ENCODE measurements at regions not wholly inside any gene's neighbourhood (a gene's known extent, or its start where the extent isn't known, plus 50 kb on each side); places are given as distances from the start of the nearest gene placed in this dataset.
"Not testable (repeated sequence)": the region's sequence is repeated elsewhere in the genome, so short reads cannot be mapped to it uniquely, and the experiment has no call there.

DNA sequence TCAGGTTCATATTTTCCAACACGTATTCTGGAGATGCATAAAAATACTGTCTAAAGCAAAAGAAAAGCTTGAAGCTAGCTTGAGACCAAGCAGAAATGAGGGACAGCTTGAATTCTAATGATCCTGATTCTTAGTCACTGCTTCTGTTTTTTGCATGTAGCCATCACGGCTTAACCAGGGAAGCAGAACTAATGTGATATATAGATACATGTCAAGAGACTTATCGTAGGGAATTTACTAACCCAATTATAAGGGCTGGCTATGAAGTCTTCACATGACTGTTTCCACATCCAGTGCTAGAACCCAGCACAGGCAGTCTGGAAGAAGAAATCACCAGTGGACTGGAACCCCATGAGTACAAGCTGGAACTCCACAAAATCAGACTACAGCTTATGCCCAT is 85.2 kb upstream of the SLIT2 start:
- H3K9me3 ChIP-seq, result no peaks in the 10 kb centered on the region
- H3K27me3 ChIP-seq (ENCODE audit: low read depth), result no peaks in the 10 kb centered on the region; the same call in 1 of the 2 replicates
- H3K4me1 ChIP-seq, result no peaks in the 10 kb centered on the region
- no peak overlapping the region for H3K4me3 ChIP-seq
- no peaks in the 10 kb centered on the region for H3K36me3 ChIP-seq (replicated peaks)
- no peak for DNase-seq (ENCODE audit: low spot score in 2 of 2)
- in situ Hi-C loops (cut with MboI; ENCODE audit: low sequenced_read_pairs), result no loop called here

DNA sequence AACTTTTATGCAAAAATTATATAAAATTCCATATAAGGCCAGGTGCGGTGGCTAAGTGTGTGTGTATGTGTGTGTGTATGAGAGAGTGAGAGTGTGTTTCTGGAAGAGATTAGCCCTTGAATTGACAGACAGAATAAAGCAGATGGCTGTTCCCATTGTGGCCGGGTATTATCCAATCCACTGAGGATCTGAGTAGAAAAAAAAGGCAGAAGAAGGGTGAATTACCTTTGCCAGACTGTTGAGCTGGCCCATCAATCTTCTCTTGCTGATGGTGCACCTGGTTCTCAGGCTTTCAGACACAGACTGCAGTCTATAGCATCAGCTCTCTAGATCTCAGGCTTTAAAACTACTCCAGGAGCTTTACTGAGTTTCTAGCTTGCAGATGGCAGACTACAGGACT is 92.2 kb upstream of the SLIT2 start:
- Histone ChIP-seq H3K4me3 (no peak overlapping the region), H3K36me3 (replicated peaks) (no peaks in the 10 kb centered on the region), H3K9me3 (no peaks in the 10 kb centered on the region), H3K4me1 (no peaks in the 10 kb centered on the region), H3K27me3 (ENCODE audit: low read depth) (no peaks in the 10 kb centered on the region)
- in situ Hi-C loops (cut with MboI; ENCODE audit: low sequenced_read_pairs), result no loop called here
- no peak for DNase-seq (ENCODE audit: low spot score in 2 of 2)

DNA sequence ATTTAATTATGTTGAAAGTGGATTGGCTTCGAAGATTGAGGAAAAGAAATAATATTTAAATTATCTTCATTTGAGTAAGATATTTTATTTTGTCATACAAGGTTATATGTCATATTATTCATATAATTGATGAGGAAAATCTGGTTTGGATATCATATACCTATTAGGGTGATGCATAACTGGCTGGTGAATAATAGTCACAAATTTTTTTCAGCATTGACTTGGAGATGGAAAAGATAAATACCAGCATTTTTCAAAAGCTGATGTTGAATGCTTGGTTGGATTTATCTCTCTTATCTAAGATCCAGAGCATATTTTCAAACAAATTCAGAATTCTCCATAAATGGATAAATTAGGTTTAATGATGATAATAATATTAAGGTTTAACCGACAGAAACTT is 93.5 kb upstream of the SLIT2 start:
- Histone ChIP-seq H3K9me3 (no peaks in the 10 kb centered on the region), H3K36me3 (replicated peaks) (no peaks in the 10 kb centered on the region), H3K4me1 (no peaks in the 10 kb centered on the region), H3K4me3 (no peak overlapping the region), H3K27me3 (ENCODE audit: low read depth) (no peaks in the 10 kb centered on the region)
- in situ Hi-C loops (cut with MboI; ENCODE audit: low sequenced_read_pairs), result no loop called here
- no peak for DNase-seq (ENCODE audit: low spot score in 2 of 2)

DNA sequence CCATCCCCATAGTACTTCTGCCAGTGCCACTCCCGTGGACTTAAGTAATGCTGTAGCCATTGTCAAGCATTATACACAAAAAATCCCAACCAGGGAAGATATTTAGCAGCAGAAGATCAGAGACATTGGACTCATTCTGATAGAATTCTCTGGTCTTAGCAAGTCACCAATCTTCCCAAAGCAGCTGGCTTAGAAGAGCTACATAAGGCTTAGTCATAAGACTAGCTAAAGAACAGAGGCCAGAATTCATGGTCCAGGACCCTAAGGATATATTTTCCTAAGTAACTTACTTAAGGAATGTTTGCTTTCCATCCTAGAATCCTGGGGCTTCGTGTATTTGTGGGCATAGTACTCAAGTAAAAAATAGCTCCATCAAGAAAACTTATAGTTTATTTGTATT is 100.3 kb upstream of the SLIT2 start:
- no peaks in the 10 kb centered on the region for H3K9me3 ChIP-seq
- no peaks in the 10 kb centered on the region for H3K36me3 ChIP-seq (replicated peaks)
- DNase-seq (ENCODE audit: low spot score in 2 of 2), result no peak
- H3K27me3 ChIP-seq (ENCODE audit: low read depth), result no peaks in the 10 kb centered on the region
- no peaks in the 10 kb centered on the region for H3K4me1 ChIP-seq
- no peak overlapping the region for H3K4me3 ChIP-seq
- in situ Hi-C loops (cut with MboI; ENCODE audit: low sequenced_read_pairs), result no loop called here

DNA sequence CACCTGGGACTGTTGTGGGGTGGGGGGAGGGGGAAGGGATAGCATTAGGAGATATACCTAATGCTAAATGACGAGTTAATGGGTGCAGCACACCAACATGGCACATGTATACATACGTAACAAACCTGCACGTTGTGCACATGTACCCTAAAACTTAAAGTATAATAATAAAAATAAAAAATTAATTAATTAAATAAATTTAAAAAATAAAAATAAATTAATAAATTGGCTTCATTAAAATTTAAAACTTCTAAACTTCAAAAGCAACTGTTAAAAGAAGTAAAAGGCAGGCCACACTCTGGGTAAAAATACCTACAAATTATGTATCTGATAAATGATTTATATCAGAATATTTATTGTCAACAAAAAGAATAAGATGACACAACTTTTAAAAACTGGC is 102.6 kb upstream of the SLIT2 start:
- in situ Hi-C loops (cut with MboI; ENCODE audit: low sequenced_read_pairs); H3K27me3 ChIP-seq (ENCODE audit: low read depth); H3K4me1 ChIP-seq; H3K9me3 ChIP-seq; H3K4me3 ChIP-seq; H3K36me3 ChIP-seq (replicated peaks); DNase-seq (ENCODE audit: low spot score in 2 of 2): not testable (repeated sequence)

DNA sequence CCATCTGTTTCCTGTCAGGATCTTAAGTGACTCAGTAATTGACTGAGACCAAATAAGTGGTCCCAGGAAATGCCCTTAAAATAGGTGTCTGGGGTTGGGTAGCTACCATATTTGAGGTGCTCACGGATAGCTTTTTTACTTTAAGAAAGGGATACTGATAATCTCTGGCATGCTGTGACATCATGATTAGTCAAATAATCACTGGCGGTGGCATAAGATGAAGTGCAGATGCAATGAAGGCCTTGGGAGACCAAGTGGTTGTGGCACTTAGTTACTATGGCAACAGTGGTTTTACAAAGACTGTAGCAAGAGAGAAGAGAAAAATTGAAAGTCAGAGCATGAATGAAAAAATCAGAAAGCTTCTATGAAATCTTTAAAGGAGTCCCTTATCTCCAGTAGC is 114.5 kb upstream of the SLIT2 start:
- Histone ChIP-seq H3K4me1 (no peaks in the 10 kb centered on the region), H3K27me3 (ENCODE audit: low read depth) (0 out of 2 replicates have a peak, but pooled peaks cover 3% of the 10 kb centered on the region), H3K4me3 (no peak overlapping the region), H3K36me3 (replicated peaks) (no peaks in the 10 kb centered on the region), H3K9me3 (no peaks in the 10 kb centered on the region)
- no peak for DNase-seq (ENCODE audit: low spot score in 2 of 2)
- in situ Hi-C loops (cut with MboI; ENCODE audit: low sequenced_read_pairs), result no loop called here

DNA sequence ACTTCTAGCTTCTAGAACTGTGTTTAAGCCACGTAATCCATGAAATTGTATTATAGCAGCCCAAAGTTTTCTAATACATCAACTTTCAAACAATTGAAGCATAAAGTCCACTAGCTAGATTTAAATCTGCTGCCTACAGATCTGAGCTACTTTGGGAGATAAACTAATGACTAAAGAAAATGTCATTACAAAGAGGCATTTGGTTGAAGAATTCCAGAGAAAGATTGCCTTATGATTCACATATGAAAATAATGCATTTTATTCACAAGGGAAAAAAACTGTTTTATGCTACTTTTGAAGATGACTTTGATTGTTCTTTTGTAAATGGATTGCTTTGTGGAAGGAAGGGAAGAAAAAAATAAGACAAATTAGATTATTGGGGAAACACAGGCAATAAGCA is 124.1 kb upstream of the SLIT2 start:
- Histone ChIP-seq H3K27me3 (ENCODE audit: low read depth) (no peaks in the 10 kb centered on the region; the same call in 1 of the 2 replicates), H3K36me3 (replicated peaks) (no peaks in the 10 kb centered on the region), H3K9me3 (no peaks in the 10 kb centered on the region), H3K4me1 (no peaks in the 10 kb centered on the region), H3K4me3 (no peak overlapping the region)
- no peak for DNase-seq (ENCODE audit: low spot score in 2 of 2)
- in situ Hi-C loops (cut with MboI; ENCODE audit: low sequenced_read_pairs), result no loop called here

DNA sequence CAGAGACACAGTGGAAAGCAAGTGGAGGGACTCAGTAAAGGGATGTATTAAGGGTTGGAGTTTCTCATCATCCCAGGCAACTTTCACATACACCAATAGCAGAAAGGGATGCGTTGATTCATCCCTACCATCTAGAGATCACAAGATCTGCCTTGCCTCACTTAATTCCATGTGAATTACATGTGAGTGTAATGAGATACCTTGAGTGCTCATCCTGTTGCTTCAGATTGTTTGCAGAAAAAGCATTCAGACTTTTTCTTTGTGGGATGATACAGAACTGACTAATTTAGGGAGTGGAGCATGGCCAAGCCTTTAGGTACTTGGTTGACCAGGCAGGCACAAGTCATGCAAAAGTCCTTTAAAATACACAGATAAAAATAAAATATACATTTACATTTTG is 124.8 kb upstream of the SLIT2 start:
- Histone ChIP-seq H3K27me3 (ENCODE audit: low read depth) (no peaks in the 10 kb centered on the region; the same call in 1 of the 2 replicates), H3K4me1 (no peaks in the 10 kb centered on the region), H3K9me3 (no peaks in the 10 kb centered on the region), H3K4me3 (no peak overlapping the region), H3K36me3 (replicated peaks) (no peaks in the 10 kb centered on the region)
- DNase-seq (ENCODE audit: low spot score in 2 of 2), result no peak
- in situ Hi-C loops (cut with MboI; ENCODE audit: low sequenced_read_pairs), result no loop called here

DNA sequence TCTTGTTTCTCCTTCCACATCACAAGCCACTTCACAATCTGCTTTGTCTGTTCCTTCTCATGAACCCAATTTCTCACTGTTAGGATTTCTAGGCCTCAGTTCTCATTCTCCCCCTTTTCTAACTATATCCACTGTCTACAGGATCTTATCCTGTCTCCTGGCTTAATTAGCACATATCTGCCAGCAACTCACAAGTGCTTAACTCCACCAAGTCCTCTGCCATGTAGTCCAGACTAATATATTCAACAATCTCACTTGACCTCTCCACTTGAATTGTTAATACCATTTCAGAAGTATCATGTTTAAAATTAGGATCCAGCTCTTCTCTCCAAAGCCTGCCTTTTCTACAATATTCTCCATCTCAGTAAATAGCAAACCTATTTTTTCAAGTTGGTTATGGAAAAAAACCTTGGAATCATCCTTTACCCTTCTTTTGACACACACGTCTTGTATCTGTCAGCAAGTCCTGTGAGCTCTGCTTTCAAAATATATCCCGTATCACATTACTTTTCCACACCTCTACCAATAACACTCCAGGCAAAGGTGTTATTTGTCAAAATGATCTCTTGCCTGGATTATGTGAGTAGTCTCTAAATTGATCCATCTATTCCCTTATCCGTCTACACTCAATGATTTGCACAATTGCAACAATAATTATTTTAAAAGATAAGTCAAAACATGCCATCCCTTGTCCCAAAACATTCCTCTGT is 127.2 kb upstream of the SLIT2 start:
- Histone ChIP-seq H3K36me3 (replicated peaks) (no peaks in the 10 kb centered on the region), H3K27me3 (ENCODE audit: low read depth) (no peaks in the 10 kb centered on the region), H3K4me1 (no peaks in the 10 kb centered on the region), H3K9me3 (no peaks in the 10 kb centered on the region), H3K4me3 (no peak overlapping the region)
- DNase-seq (ENCODE audit: low spot score in 2 of 2), result no peak
- in situ Hi-C loops (cut with MboI; ENCODE audit: low sequenced_read_pairs), result no loop called here

DNA sequence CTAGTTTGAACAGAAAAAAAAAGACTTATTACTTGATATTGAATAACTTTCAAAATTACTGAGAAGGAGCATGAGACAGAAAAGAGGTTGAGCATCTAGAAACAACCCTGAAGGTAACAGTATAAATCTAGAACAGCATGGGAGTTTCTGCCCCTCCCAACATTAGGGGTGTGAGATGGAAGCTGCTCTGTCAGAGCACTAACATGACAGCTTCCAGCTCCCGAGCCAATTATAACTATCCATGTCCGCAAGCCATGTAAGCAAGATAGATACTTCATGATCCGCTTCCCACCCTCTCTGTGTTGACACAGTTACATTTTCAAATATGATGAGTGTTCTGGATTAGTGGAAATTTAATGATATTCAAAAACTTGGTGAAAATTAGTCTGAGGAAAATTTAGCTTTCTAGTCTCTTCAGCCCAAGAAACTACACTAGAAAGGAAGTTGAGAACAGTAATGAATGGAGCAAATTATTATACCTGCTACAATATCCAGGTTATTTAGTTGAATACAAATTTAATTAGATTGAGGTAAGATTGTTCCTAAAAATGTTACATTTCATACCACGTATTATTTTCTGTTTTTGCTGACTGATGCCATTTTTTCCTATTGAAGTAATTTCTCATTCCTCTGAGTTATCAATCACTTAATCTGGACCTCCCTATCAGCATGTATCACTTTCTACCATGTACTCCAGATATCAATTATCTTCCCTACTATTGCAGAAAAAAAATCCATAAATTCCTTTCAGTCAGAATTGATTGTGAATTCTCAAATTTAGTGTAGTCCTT is 129.3 kb upstream of the SLIT2 start:
- H3K4me3 ChIP-seq, result no peak overlapping the region
- DNase-seq (ENCODE audit: low spot score in 2 of 2), result no peak
- no peaks in the 10 kb centered on the region for H3K9me3 ChIP-seq
- 0 out of 2 replicates have a peak, but pooled peaks cover under 1% of the 10 kb centered on the region for H3K27me3 ChIP-seq (ENCODE audit: low read depth)
- H3K4me1 ChIP-seq, result no peaks in the 10 kb centered on the region
- H3K36me3 ChIP-seq (replicated peaks), result no peaks in the 10 kb centered on the region
- in situ Hi-C loops (cut with MboI; ENCODE audit: low sequenced_read_pairs), result no loop called here

DNA sequence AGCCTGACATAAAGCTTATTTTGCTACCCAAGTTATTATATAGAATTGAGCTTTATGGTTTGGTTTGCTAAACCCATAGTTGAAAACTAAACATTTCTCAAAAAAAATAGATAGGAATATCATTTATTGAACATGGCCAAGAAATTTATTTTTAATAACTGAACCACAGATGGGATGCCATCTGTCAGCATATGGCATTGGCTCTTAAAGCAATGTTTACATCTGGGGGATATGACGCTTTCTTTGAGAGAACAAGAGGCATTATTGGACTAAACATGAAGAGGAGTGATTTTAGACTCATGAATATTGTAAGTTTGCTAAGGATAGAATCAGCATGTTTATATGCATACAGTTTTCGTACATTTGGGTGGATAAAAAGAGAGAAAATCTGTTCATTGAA is 132.6 kb upstream of the SLIT2 start:
- no peaks in the 10 kb centered on the region for H3K9me3 ChIP-seq
- no peak overlapping the region for H3K4me3 ChIP-seq
- in situ Hi-C loops (cut with MboI; ENCODE audit: low sequenced_read_pairs), result no loop called here
- DNase-seq (ENCODE audit: low spot score in 2 of 2), result no peak
- H3K27me3 ChIP-seq (ENCODE audit: low read depth), result 0 out of 2 replicates have a peak, but pooled peaks cover 3% of the 10 kb centered on the region
- H3K36me3 ChIP-seq (replicated peaks), result no peaks in the 10 kb centered on the region
- no peaks in the 10 kb centered on the region for H3K4me1 ChIP-seq

DNA sequence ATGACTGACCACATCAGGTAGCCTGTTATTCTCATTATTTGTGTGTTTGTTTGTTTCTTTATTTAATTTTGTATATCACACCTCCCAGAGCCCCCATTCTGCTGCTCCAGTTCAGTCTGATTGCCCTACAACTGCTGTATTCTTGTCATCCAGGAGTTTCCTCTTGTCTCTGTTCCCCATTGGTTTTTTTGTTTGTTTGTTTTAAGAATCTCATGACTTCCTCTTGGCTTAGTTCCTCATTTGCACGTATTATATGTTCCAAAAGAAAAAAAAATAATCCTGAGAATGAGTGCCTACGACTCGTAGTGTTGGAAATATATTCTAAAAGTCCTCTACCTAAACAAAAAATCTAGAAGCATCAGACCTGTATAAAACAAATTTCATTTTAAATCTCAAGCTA is 142.3 kb upstream of the SLIT2 start:
- H3K4me1 ChIP-seq, result no peaks in the 10 kb centered on the region
- DNase-seq (ENCODE audit: low spot score in 2 of 2), result no peak
- H3K36me3 ChIP-seq (replicated peaks), result no peaks in the 10 kb centered on the region
- in situ Hi-C loops (cut with MboI; ENCODE audit: low sequenced_read_pairs), result no loop called here
- H3K27me3 ChIP-seq (ENCODE audit: low read depth), result no peaks in the 10 kb centered on the region
- no peak overlapping the region for H3K4me3 ChIP-seq
- H3K9me3 ChIP-seq, result no peaks in the 10 kb centered on the region

DNA sequence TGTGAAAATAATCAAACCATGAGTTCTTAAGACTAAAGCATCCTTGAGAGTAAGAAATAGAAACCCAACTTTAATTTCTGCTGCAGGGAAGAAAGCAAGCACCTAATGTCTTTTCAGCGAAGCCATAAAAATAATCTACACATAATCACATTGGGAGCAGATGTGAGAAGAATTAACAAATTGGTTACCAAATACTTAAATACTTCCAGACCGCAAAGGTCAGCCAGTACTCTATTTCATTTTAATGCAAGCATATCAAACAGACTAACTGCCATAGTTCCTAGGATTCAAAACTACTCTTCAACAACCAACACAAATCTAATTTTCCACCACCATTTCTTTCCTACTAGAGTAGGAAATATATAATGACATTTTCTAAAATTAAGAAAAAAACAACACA is 144.8 kb upstream of the SLIT2 start:
- no peaks in the 10 kb centered on the region for H3K4me1 ChIP-seq
- H3K27me3 ChIP-seq (ENCODE audit: low read depth), result no peaks in the 10 kb centered on the region; the same call in 1 of the 2 replicates
- no peak for DNase-seq (ENCODE audit: low spot score in 2 of 2)
- no peak overlapping the region for H3K4me3 ChIP-seq
- in situ Hi-C loops (cut with MboI; ENCODE audit: low sequenced_read_pairs), result no loop called here
- H3K9me3 ChIP-seq, result no peaks in the 10 kb centered on the region
- no peaks in the 10 kb centered on the region for H3K36me3 ChIP-seq (replicated peaks)

DNA sequence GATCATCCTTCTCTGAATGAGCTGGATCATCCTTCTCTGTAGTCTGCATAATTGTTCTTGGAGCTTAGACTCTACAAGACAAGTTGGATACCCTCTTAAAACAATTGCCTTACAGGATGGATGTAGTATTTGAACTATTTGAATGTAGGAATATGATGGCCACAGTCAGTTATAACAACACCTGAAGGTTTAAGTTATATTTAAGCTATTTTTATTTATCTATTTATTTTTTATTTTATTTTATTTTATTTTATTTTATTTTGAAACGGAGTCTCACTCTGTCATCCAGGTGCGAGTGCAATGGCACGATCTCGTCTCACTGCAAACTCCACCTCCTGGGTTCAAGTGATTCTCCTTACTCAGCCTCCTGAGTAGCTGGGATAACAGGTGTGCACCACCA is 149.9 kb upstream of the SLIT2 start:
- H3K4me1 ChIP-seq, result no peaks in the 10 kb centered on the region
- H3K4me3 ChIP-seq, result no peak overlapping the region
- DNase-seq (ENCODE audit: low spot score in 2 of 2), result no peak
- no peaks in the 10 kb centered on the region; the same call in 1 of the 2 replicates for H3K27me3 ChIP-seq (ENCODE audit: low read depth)
- no peaks in the 10 kb centered on the region for H3K9me3 ChIP-seq
- no peaks in the 10 kb centered on the region for H3K36me3 ChIP-seq (replicated peaks)
- in situ Hi-C loops (cut with MboI; ENCODE audit: low sequenced_read_pairs), result no loop called here
